HepG2 (cell line): ENCODE measurements at regions not wholly inside any gene's neighbourhood (a gene's known extent, or its start where the extent isn't known, plus 50 kb on each side); places are given as distances from the start of the nearest gene placed in this dataset.

ENCODE experiments used
- BORCS8-MEF2B ChIP-seq: sonication (generic); formaldehyde crosslinking; IDR thresholded peaks from 2 replicates; pipeline ENCODE4 v1.8.0; 2022; ENCODE audit warnings: mild to moderate bottlenecking, missing genetic modification reagents
- HDAC2 ChIP-seq: sonication (generic); formaldehyde crosslinking; IDR thresholded peaks from 2 replicates; pipeline ENCODE4 v1.4.0; 2020; ENCODE audit warnings: missing genetic modification reagents
- HIVEP1 ChIP-seq: sonication (generic); formaldehyde crosslinking; IDR thresholded peaks from 2 replicates; pipeline ENCODE4 v1.4.0; 2020; ENCODE audit warnings: mild to moderate bottlenecking, missing genetic modification reagents
- MNT ChIP-seq: fragments of 450-650 bp; IDR thresholded peaks from 2 replicates; pipeline ENCODE4 v1.6.1; 2016
- RAD21 ChIP-seq: fragments of 450-650 bp; formaldehyde crosslinking; IDR thresholded peaks from 2 replicates; pipeline ENCODE4 v1.5.0; 2020; ENCODE audit warnings: mild to moderate bottlenecking
- RARA ChIP-seq: IDR thresholded peaks from 2 replicates; pipeline ENCODE4 v1.6.1; 2016; ENCODE audit warnings: missing genetic modification reagents, missing compliant biosample characterization
- RFXAP ChIP-seq: sonication (generic); formaldehyde crosslinking; IDR thresholded peaks from 2 replicates; pipeline ENCODE4 v1.4.0; 2020; ENCODE audit warnings: missing genetic modification reagents, borderline replicate concordance
- TCF12 ChIP-seq, 2 experiments: fragments of 450-650 bp in 1 of 2; sonication (generic) in 1 of 2; formaldehyde crosslinking in 1 of 2; IDR thresholded peaks; 2 replicates each; pipeline versions ENCODE4 v1.6.1 to v1.8.0; 2017 to 2022; ENCODE audit warnings: antibody characterized with exemption in 1 of 2, mild to moderate bottlenecking in 1 of 2, missing genetic modification reagents in 1 of 2, moderate library complexity in 1 of 2
- ZBTB7A ChIP-seq: sonication (generic); formaldehyde crosslinking; IDR thresholded peaks from 2 replicates; pipeline ENCODE4 v1.8.0; 2022; ENCODE audit warnings: mild to moderate bottlenecking, missing genetic modification reagents
- ZFY ChIP-seq: sonication (generic); formaldehyde crosslinking; IDR thresholded peaks from 2 replicates; pipeline ENCODE4 v1.4.0; 2020; ENCODE audit warnings: missing genetic modification reagents
- ZNF280D ChIP-seq: sonication (generic); formaldehyde crosslinking; IDR thresholded peaks from 2 replicates; pipeline ENCODE4 v1.5.1; 2020; ENCODE audit warnings: mild to moderate bottlenecking, missing genetic modification reagents
- ZNF577 ChIP-seq: sonication (generic); formaldehyde crosslinking; IDR thresholded peaks from 2 replicates; pipeline ENCODE4 v1.4.0; 2020; ENCODE audit warnings: mild to moderate bottlenecking, low read depth, missing genetic modification reagents, borderline replicate concordance
- ZNF589 ChIP-seq: sonication (generic); formaldehyde crosslinking; conservative IDR thresholded peaks from 2 replicates; pipeline ENCODE4 v1.8.0; 2022; ENCODE audit warnings: mild to moderate bottlenecking, moderate library complexity, missing genetic modification reagents
- ZNF687 ChIP-seq: sonication (generic); formaldehyde crosslinking; IDR thresholded peaks from 2 replicates; pipeline ENCODE4 v1.5.1; 2020; ENCODE audit warnings: mild to moderate bottlenecking, missing genetic modification reagents, moderate library complexity
- ZNF792 ChIP-seq: IDR thresholded peaks from 2 replicates; pipeline ENCODE4 v1.6.1; 2016

- peak; percentile 84 for TF ChIP-seq ZNF687 (CRISPR knock-in tag)
- TF ChIP-seq RARA, result no peak
- TF ChIP-seq ZFY (CRISPR knock-in tag), result peak; percentile 42; the same call in 1 of the 2 replicates
- peak; percentile 35; the same call in 1 of the 2 replicates for TF ChIP-seq RAD21 (CRISPR knock-in tag)
- TF ChIP-seq RFXAP (CRISPR knock-in tag), result no peak; the same call in 1 of the 2 replicates
- 0 out of 2 replicates have a peak, but pooled peaks have one; percentile 30 for TF ChIP-seq ZBTB7A (CRISPR knock-in tag)
- TF ChIP-seq MNT, result 0 out of 2 replicates have a peak, but pooled peaks have one; percentile 29
- no peak for TF ChIP-seq TCF12 (IDR thresholded peaks at IDR 0.05)
- TF ChIP-seq TCF12 (CRISPR knock-in tag; IDR thresholded peaks at IDR 0.05), result no peak
- peak; percentile 44; the same call in 1 of the 2 replicates for TF ChIP-seq HIVEP1 (CRISPR knock-in tag)
- TF ChIP-seq ZNF589 (CRISPR knock-in tag), result 0 out of 2 replicates have a peak, but pooled peaks have one; percentile 66
- TF ChIP-seq HDAC2, result peak; percentile 85
- TF ChIP-seq ZNF577 (CRISPR knock-in tag), result no peak
- TF ChIP-seq ZNF792 (CRISPR knock-in tag), result peak; percentile 93
- peak; percentile 97 for TF ChIP-seq ZNF280D
- TF ChIP-seq BORCS8-MEF2B, result peak; percentile 84
Measured at GRCh38 chr21:17454315-17455027, 58.4 kb upstream of the CXADR start (continued).
